ENCODE measurements at regions not wholly inside any gene's neighbourhood (a gene's known extent, or its start where the extent isn't known, plus 50 kb on each side); places are given as distances from the start of the nearest gene placed in this dataset.

DNA sequence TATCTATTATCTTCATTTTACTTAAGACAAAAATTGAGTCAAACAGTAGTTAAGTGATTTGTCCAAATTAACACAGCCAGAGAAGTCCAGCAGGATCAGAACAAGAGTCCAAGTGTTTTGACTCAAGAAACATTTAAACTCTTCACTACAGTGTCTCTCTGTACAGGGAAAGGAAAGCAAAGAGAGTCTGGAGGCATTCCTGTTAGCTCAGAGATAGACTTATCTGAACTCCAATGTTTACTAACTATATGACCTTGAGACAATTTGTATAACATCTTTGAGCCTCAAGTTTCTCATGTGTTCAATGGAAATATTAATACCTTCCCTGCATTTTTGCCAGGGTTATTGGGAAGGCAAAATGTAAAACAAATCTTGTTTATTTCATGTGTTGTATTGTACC, 849.1 kb downstream of the DIPK2A start:
- no peaks in the 10 kb centered on the region for H3K4me1 Mint-ChIP-seq
- ATAC-seq (ENCODE audit: low read depth) (no peak), DNase-seq (no peak)
- no peaks in the 10 kb centered on the region for H3K27me3 Mint-ChIP-seq
- intact Hi-C loops (cut with micrococcal nuclease): no loop called here
- CTCF ChIA-PET: no interaction called here
- TF ChIP-seq, protein P1, sequence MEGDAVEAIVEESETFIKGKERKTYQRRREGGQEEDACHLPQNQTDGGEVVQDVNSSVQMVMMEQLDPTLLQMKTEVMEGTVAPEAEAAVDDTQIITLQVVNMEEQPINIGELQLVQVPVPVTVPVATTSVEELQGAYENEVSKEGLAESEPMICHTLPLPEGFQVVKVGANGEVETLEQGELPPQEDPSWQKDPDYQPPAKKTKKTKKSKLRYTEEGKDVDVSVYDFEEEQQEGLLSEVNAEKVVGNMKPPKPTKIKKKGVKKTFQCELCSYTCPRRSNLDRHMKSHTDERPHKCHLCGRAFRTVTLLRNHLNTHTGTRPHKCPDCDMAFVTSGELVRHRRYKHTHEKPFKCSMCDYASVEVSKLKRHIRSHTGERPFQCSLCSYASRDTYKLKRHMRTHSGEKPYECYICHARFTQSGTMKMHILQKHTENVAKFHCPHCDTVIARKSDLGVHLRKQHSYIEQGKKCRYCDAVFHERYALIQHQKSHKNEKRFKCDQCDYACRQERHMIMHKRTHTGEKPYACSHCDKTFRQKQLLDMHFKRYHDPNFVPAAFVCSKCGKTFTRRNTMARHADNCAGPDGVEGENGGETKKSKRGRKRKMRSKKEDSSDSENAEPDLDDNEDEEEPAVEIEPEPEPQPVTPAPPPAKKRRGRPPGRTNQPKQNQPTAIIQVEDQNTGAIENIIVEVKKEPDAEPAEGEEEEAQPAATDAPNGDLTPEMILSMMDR (IDR thresholded peaks at IDR 0.05): no peak
- no peaks in the 10 kb centered on the region for H3K9me3 Mint-ChIP-seq
- no peak overlapping the region for H3K27ac Mint-ChIP-seq
- H3K4me3 Mint-ChIP-seq: no peak overlapping the region
- no peaks in the 10 kb centered on the region for H3K36me3 Mint-ChIP-seq (ENCODE audit: low read depth)
- POLR2A ChIA-PET: no interaction called here

DNA sequence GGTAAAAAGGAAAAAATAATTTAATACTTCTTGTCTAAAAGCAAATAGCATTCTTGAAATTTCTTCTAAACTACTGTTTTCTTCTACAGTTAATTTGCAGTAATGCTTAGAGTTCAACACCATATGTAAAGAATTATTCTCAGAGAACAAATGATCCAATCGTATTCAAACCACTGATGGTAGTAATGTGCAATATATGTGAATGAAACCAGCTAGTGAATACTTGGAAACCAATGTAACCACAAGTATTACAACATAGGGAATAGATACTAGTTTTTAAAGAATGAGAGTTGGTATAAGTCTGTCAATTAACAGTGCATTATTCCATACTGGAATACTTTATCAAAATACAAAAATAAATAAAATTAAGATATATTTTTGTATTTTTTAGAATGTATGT, 850.0 kb downstream of the DIPK2A start:
- ChIA-PET POLR2A (no interaction called here), CTCF (no interaction called here)
- H3K4me3 Mint-ChIP-seq: no peak overlapping the region
- H3K4me1 Mint-ChIP-seq: no peaks in the 10 kb centered on the region
- DNase-seq (no peak), ATAC-seq (ENCODE audit: low read depth) (no peak)
- intact Hi-C loops (cut with micrococcal nuclease): no loop called here
- no peak overlapping the region for H3K27ac Mint-ChIP-seq
- no peaks in the 10 kb centered on the region for H3K9me3 Mint-ChIP-seq
- TF ChIP-seq, protein P1 (IDR thresholded peaks at IDR 0.05): no peak
- no peaks in the 10 kb centered on the region for H3K27me3 Mint-ChIP-seq
- H3K36me3 Mint-ChIP-seq (ENCODE audit: low read depth): no peaks in the 10 kb centered on the region

DNA sequence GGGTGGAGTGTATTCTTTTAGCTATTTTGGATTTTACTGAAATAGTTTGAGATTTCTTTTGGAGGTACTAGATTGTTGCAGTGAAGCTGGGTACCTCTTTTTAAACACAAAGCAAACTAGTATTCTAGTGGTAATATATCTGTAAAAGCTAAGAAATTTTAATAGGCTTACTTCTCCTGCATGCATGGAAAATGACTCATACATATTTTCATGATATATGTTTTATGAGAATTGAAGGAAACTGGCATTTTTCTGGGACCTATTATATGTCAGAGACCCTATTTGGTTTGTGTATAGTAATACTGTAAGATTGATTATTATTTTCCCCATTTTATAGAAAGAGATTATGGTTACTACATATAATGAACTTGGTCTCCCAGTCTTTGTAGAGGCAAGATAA, 851.0 kb downstream of the DIPK2A start:
- POLR2A ChIA-PET: no interaction called here

DNA sequence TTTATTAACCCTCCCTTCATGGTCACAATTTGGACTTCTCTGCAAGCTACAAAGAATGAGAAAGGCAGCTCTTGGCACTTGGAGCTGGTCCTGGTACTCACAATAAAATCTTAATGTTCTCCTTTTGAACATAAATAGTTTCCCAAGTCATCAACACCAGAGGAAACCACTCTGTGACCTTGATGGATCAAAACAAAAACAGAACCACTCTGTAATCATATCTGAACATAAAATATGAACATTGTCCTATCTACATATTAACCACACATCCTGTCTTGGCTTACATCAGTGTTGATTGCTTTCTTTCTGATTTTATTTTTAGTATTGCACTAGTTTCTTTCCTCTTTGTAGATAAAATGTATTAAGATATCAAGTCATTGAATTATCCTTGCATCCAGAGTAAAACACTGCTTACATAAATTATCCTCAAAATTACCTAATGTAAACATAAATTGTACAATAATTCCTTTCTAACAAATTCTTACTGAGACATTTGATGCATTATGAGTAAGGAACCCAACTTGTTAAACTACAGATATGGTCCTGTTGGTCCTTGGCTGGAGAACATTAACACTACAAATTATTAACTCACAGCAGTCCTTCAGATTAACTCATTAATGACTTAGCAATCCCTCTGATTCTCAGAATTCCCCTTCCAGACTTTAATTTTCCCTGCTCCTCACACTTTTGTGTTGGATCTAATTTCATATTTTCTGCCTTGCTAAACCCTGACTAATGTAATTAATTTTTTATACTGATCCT, 860.5 kb downstream of the DIPK2A start:
- TF ChIP-seq, protein P1 (IDR thresholded peaks at IDR 0.05): no peak

More for the DNA sequence above, 851.0 kb downstream of the DIPK2A start:
- H3K27ac Mint-ChIP-seq: no peak overlapping the region
- TF ChIP-seq, protein P1 (IDR thresholded peaks at IDR 0.05): no peak
- H3K4me3 Mint-ChIP-seq: no peak overlapping the region
- H3K9me3 Mint-ChIP-seq: no peaks in the 10 kb centered on the region
- intact Hi-C loops (cut with micrococcal nuclease): no loop called here
- H3K36me3 Mint-ChIP-seq (ENCODE audit: low read depth): no peaks in the 10 kb centered on the region
- no peaks in the 10 kb centered on the region for H3K4me1 Mint-ChIP-seq
- no peaks in the 10 kb centered on the region for H3K27me3 Mint-ChIP-seq
- CTCF ChIA-PET: no interaction called here
- no peak for DNase-seq
- ATAC-seq (ENCODE audit: low read depth): no peak

DNA sequence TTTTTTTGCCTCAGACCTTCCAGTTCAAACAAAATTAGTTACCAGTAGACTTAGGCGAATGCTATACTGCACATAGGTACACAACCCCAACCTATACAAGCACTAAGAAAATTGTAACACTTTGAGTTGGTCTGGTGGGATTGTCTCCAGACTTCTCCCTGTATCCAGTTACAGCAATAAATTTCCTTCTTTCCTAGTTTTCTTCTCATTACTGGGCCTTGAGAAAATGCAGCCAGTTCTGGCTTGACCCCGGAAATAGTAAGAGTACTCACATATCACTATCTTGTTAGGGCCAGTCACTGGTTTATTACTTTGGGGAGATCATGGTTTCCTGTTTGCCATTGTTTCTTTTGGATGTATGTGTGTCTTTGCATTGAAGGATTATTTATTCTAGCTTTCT, 868.4 kb downstream of the DIPK2A start:
- Mint-ChIP-seq H3K27me3 (no peaks in the 10 kb centered on the region), H3K36me3 (ENCODE audit: low read depth) (no peaks in the 10 kb centered on the region), H3K9me3 (peaks cover 18% of the 10 kb centered on the region), H3K27ac (no peak overlapping the region), H3K4me1 (no peaks in the 10 kb centered on the region), H3K4me3 (no peak overlapping the region)
- TF ChIP-seq, protein P1 (IDR thresholded peaks at IDR 0.05): no peak
- POLR2A ChIA-PET: no interaction called here
- ATAC-seq (ENCODE audit: low read depth) (no peak), DNase-seq (no peak)
- intact Hi-C loops (cut with micrococcal nuclease): no loop called here
- CTCF ChIA-PET: no interaction called here

More for the DNA sequence above, 860.5 kb downstream of the DIPK2A start:
- intact Hi-C loops (cut with micrococcal nuclease): no loop called here
- H3K9me3 Mint-ChIP-seq: peaks cover 19% of the 10 kb centered on the region
- H3K36me3 Mint-ChIP-seq (ENCODE audit: low read depth): no peaks in the 10 kb centered on the region
- CTCF ChIA-PET: no interaction called here
- no peaks in the 10 kb centered on the region for H3K27me3 Mint-ChIP-seq
- DNase-seq: no peak
- H3K4me3 Mint-ChIP-seq: no peak overlapping the region
- no peak overlapping the region for H3K27ac Mint-ChIP-seq
- ATAC-seq (ENCODE audit: low read depth): no peak
- POLR2A ChIA-PET: no interaction called here
- H3K4me1 Mint-ChIP-seq: no peaks in the 10 kb centered on the region

All from activated B cell treated with CpG ODN at 0.5 μM for 24 hours (primary cell).